ENCODE measurements at regions not wholly inside any gene's neighbourhood (a gene's known extent, or its start where the extent isn't known, plus 50 kb on each side); places are given as distances from the start of the nearest gene placed in this dataset.

DNA sequence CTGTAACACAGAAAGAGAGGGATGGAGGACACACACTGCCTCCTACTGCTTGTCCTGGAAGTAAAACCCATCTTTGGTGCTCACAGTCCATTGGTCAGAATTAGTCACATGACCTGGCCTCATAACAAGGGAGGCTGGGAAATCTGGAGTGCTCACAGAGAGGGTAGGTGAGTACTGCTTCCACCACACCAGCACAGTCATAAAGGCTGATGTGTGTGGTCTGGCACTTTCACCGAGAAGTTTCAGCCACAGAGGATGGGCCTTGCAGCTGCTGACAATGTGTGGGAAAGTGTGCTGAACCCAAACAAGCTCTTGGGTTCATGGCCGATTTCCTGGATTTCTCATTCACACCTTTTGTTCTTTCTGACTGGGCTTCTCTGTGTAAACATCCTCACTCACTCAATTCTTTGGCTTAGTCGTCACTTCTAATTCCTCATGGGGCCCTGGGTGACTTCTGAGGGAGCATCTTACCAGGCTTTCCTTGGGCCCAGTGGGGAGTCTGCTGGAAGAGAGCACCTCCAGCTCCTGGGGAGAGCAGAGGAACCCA, 100.7 kb downstream of the ASB7 start:
- TF ChIP-seq, protein P1, sequence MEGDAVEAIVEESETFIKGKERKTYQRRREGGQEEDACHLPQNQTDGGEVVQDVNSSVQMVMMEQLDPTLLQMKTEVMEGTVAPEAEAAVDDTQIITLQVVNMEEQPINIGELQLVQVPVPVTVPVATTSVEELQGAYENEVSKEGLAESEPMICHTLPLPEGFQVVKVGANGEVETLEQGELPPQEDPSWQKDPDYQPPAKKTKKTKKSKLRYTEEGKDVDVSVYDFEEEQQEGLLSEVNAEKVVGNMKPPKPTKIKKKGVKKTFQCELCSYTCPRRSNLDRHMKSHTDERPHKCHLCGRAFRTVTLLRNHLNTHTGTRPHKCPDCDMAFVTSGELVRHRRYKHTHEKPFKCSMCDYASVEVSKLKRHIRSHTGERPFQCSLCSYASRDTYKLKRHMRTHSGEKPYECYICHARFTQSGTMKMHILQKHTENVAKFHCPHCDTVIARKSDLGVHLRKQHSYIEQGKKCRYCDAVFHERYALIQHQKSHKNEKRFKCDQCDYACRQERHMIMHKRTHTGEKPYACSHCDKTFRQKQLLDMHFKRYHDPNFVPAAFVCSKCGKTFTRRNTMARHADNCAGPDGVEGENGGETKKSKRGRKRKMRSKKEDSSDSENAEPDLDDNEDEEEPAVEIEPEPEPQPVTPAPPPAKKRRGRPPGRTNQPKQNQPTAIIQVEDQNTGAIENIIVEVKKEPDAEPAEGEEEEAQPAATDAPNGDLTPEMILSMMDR (IDR thresholded peaks at IDR 0.05; ENCODE audit: insufficient read depth, missing control alignments): no peak
- DNase-seq (ENCODE audit: insufficient read length, low spot score): no peak
- no peak for FAIRE-seq

DNA sequence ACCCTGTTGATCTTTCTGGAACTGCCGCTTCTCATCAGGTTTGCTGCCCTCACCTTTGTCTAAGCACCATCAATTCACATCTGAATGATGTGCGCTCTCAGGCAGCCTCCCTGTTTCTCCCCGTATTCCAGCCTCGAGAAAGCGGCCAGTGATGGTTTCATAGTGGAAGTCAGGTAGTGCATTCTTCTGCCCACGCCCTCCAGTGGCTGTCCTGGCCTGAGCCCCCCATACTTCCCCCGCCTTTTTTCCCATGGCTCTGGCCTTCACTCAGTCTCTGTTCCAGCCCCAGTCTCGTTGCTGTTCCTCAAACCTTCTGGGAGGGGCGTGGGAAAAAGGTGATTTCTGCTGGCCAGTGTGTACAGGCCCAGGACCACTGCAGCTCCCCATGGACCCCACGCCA, 101.3 kb downstream of the ASB7 start:
- TF ChIP-seq, protein P1 (IDR thresholded peaks at IDR 0.05; ENCODE audit: insufficient read depth, missing control alignments): no peak
- DNase-seq (ENCODE audit: insufficient read length, low spot score) (no peak), FAIRE-seq (no peak)

DNA sequence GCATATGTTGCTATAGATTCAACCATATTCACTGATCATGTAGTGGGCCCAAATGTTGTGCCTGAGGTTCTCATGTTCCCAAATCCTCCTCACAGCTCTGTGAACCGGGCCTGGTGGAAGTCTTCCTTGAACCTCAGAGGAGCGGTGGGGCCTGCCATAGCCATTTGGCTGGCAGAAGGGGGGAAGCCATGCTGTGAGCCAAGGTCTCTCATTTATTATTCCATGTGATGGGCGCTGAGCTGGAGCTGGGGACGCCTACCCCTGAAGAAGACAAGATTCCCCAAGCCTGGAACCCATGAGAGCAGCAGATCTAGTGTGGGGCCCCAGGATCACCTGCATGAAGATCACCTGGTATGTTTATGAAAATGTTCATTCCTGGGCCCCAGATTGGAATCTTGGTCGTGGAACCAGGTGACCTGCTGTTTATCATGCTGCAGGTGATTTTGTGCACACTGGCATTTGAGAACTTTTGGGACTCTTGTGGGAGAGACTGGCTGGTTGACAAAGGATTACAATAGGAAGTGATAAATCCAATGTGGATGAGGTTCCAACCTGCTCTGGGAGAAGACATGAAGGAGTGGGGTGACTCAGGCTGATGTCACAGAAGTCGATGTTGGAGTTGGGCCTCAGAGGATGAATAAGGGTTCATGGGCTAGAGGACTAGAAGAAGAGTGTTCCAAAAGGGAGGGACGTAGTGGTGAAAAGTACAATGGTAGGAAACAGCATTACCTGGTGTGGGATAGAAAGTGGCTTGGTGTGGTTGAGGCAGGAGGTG, 102.1 kb downstream of the ASB7 start:
- FAIRE-seq: no peak
- TF ChIP-seq, protein P1 (IDR thresholded peaks at IDR 0.05; ENCODE audit: insufficient read depth, missing control alignments): no peak
- no peak for DNase-seq (ENCODE audit: insufficient read length, low spot score)

DNA sequence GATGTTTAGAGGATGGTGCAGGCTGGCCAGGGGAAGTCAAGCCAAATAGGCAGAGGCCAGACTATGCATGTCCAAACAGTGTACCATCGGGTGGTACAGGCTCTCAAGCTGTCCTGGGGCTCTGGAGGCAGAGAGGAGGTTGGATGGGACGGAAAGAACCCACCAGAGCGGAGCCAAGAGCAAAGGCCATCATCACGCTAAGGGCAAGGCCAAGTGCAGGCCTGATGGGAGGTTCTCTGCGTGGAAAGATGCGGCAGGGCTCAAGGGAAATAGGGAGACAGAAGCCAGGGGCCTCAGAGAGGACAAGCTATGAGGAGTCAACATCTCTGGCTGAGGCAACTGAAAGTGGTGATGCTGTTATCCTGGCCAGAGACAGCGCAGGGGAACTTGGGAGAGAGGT, 102.7 kb downstream of the ASB7 start:
- TF ChIP-seq, protein P1 (IDR thresholded peaks at IDR 0.05; ENCODE audit: insufficient read depth, missing control alignments): no peak
- DNase-seq (ENCODE audit: insufficient read length, low spot score) (no peak), FAIRE-seq (no peak)

DNA sequence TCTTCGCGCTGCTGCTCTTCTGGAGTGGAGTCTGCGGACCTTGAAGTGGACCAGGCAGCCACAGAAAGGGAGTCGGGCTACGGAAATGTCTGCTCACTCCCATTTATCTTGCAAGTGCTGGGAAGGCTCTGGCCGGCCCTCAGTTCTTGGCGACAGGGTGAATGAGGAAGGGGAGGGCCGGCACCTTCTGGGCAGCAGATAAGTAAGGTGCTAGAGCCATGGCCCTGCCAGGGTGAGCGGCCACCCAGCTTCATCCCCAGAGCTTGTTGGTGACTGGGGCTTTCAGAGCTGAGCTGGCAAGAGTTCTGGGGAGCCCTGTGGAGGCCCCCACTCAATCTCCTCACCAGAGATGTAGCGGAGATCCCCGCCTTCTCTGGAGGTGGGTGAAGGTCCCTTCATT, 103.5 kb downstream of the ASB7 start:
- TF ChIP-seq, protein P1 (IDR thresholded peaks at IDR 0.05; ENCODE audit: insufficient read depth, missing control alignments): no peak
- DNase-seq (ENCODE audit: insufficient read length, low spot score) (no peak), FAIRE-seq (no peak)

DNA sequence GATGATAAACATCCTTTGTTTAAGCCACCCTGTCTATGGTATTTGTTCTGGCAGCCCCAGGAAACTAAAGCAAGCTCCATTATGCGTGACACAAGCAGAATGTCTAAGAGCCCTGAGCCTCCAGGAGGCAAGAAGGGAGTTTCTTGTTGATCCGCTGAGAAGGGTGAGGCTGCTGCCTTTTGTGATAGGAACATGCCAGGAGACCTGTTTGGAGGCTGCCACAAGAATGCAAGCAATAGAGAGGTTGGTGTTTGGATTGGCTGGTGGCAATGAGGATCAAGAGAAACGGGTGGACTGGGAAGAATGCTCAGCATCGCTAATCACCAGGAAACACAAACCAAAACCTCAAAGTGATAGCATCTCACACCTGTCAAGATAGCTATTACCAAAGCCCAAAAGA, 104.8 kb downstream of the ASB7 start:
- DNase-seq (ENCODE audit: insufficient read length, low spot score): no peak
- TF ChIP-seq, protein P1 (IDR thresholded peaks at IDR 0.05; ENCODE audit: insufficient read depth, missing control alignments): no peak
- FAIRE-seq: no peak

DNA sequence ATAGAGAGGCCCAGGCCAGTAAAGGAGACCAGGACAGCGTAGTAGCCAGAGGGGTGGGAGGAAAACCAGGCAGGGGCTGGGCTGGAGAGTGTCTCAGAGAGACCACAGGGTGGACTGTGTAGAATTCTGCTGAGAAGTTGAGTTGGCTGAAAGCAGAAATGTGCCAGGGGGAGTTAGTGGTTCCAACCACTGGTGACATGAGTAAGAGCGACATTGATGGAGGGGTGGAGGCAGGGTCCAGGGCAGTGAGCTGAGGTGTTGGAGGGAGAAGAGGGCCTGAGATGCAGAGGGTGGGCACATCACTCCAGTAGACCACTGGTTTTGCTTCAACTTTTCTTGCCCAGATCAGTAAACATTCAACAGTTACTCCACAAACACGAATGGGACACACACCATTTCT, 106.5 kb downstream of the ASB7 start:
- DNase-seq (ENCODE audit: insufficient read length, low spot score) (no peak), FAIRE-seq (no peak)
- TF ChIP-seq, protein P1 (IDR thresholded peaks at IDR 0.05; ENCODE audit: insufficient read depth, missing control alignments): no peak
